Coronary artery (tissue), 2 donors: ENCODE measurements at regions not wholly inside any gene's neighbourhood (a gene's known extent, or its start where the extent isn't known, plus 50 kb on each side); places are given as distances from the start of the nearest gene placed in this dataset.

Experiments
- DNase-seq: peaks from one replicate; pipeline ENCODE4 v3.0.0-alpha.2; 2017; ENCODE audit warnings: low spot score
- H3K27ac ChIP-seq, 2 donors: fragments of 200-600 bp; sonication (generic); one replicate each; pipeline ENCODE4 v1.5.1; 2016 to 2019
- H3K4me3 ChIP-seq: fragments of 200-600 bp; sonication (generic); 2 replicates; pipeline ENCODE4 v1.5.1; 2016; ENCODE audit warnings: mild to moderate bottlenecking, moderate library complexity
- CTCF ChIP-seq: fragments of 200-600 bp; sonication (generic); IDR thresholded peaks from one replicate; pipeline ENCODE4 v1.5.1; 2019; ENCODE audit warnings: antibody characterized with exemption

GRCh38 chr9:26262421-26263107, 584.3 kb upstream of the TUSC1 start:
- H3K27ac ChIP-seq: no peak overlapping the region
- DNase-seq: no peak
- TF ChIP-seq CTCF: no peak
- H3K4me3 ChIP-seq: no peak overlapping the region

GRCh38 chr9:26261503-26262330, 583.5 kb upstream of the TUSC1 start:
- no peak overlapping the region for H3K27ac ChIP-seq
- no peak overlapping the region for H3K4me3 ChIP-seq
- DNase-seq: no peak
- TF ChIP-seq CTCF: no peak

GRCh38 chr9:26260238-26260637, 582.0 kb upstream of the TUSC1 start:
- Histone ChIP-seq H3K4me3 (no peak overlapping the region), H3K27ac (no peak overlapping the region)
- DNase-seq: no peak
- TF ChIP-seq CTCF: no peak

GRCh38 chr9:26247861-26248260, 569.6 kb upstream of the TUSC1 start:
- Histone ChIP-seq H3K4me3 (no peak overlapping the region), H3K27ac (no peak overlapping the region)
- no peak for DNase-seq
- no peak for TF ChIP-seq CTCF

GRCh38 chr9:26244661-26245451, 566.6 kb upstream of the TUSC1 start:
- Histone ChIP-seq H3K27ac (no peak overlapping the region), H3K4me3 (no peak overlapping the region)
- DNase-seq: no peak
- TF ChIP-seq CTCF: no peak

GRCh38 chr9:26243726-26244125, 565.5 kb upstream of the TUSC1 start:
- DNase-seq: no peak
- Histone ChIP-seq H3K4me3 (no peak overlapping the region), H3K27ac (no peak overlapping the region)
- TF ChIP-seq CTCF: no peak
